Naive thymus-derived CD4-positive, alpha-beta T cell (primary cell): ENCODE measurements at regions not wholly inside any gene's neighbourhood (a gene's known extent, or its start where the extent isn't known, plus 50 kb on each side); places are given as distances from the start of the nearest gene placed in this dataset.

ENCODE experiments used
- ATAC-seq: fragments of 150-1000 bp; cut with Tn5 transposase; 2 replicates; pipeline ENCODE4 v1.10.0; 2021; ENCODE audit warnings: mild to moderate bottlenecking, moderate library complexity
- CTCF ChIA-PET: fragments of 350-600 bp; sonication (Branson Sonifier 250); formaldehyde crosslinking; loops from one replicate; lab custom pipeline; 2021; ENCODE audit warnings: antibody characterized with exemption; lab: Charles Lee
- POLR2A ChIA-PET: fragments of 350-600 bp; sonication (Branson Sonifier 250); formaldehyde crosslinking; loops from one replicate; lab custom pipeline; 2021; ENCODE audit warnings: antibody characterized with exemption, inconsistent platforms; lab: Charles Lee
- DNase-seq, 9 donors: peaks; one replicate each; pipeline versions ENCODE4 v3.0.0 to v3.0.0-alpha.2; 2020 to 2022; ENCODE audit warnings: mixed read lengths in 1 of 9
- H3K27ac ChIP-seq: one replicate; pipeline ENCODE4 v1.7.0; 2013; ENCODE audit warnings: mild to moderate bottlenecking, low read depth, low read length, moderate library complexity
- H3K27me3 ChIP-seq, 2 donors: one replicate each; pipeline ENCODE4 v1.7.0; 2013; ENCODE audit warnings: low read length in 2 of 2, mild to moderate bottlenecking in 2 of 2, moderate library complexity in 2 of 2; ENCODE audit not compliant: control insufficient read depth in 2 of 2, insufficient read depth in 2 of 2
- H3K36me3 ChIP-seq, 3 experiments: 1 replicate in 2 of 3; 2 replicates in 1 of 3; pipeline ENCODE4 v1.7.0; 2013; ENCODE audit warnings: low read length in 3 of 3, mild to moderate bottlenecking in 3 of 3, moderate library complexity in 1 of 3; ENCODE audit not compliant: insufficient read depth in 3 of 3, control insufficient read depth in 2 of 3
- H3K4me1 ChIP-seq, 2 donors: one replicate each; pipeline ENCODE4 v1.7.0; 2013; ENCODE audit warnings: low read length in 2 of 2, mild to moderate bottlenecking in 2 of 2, moderate library complexity in 1 of 2; ENCODE audit not compliant: control insufficient read depth in 2 of 2, insufficient read depth in 2 of 2
- H3K4me3 ChIP-seq: 2 replicates; pipeline ENCODE4 v1.7.0; 2013; ENCODE audit warnings: mild to moderate bottlenecking, low read length
- H3K9me3 ChIP-seq, 3 experiments: 1 replicate in 2 of 3; 2 replicates in 1 of 3; pipeline ENCODE4 v1.7.0; 2013; ENCODE audit warnings: low read length in 3 of 3; ENCODE audit not compliant: control insufficient read depth in 2 of 3
- H3K27ac Mint-ChIP-seq, 9 donors: one replicate each; pipeline ENCODE4 v1.8.0; 2020 to 2022; ENCODE audit warnings: mixed read lengths in 9 of 9, mild to moderate bottlenecking in 8 of 9, moderate library complexity in 5 of 9, inconsistent platforms in 2 of 9
- H3K27me3 Mint-ChIP-seq, 5 donors: one replicate each; pipeline ENCODE4 v1.8.0; 2021 to 2022; ENCODE audit warnings: mixed read lengths in 5 of 5, mild to moderate bottlenecking in 1 of 5
- H3K36me3 Mint-ChIP-seq, 5 donors: one replicate each; pipeline ENCODE4 v1.8.0; 2020 to 2022; ENCODE audit warnings: mixed read lengths in 5 of 5, mild to moderate bottlenecking in 3 of 5, inconsistent platforms in 1 of 5
- H3K4me1 Mint-ChIP-seq, 7 donors: one replicate each; pipeline ENCODE4 v1.8.0; 2020 to 2022; ENCODE audit warnings: mixed read lengths in 7 of 7, mild to moderate bottlenecking in 3 of 7, inconsistent platforms in 1 of 7
- H3K4me3 Mint-ChIP-seq, 10 donors: one replicate each; pipeline ENCODE4 v1.8.0; 2020 to 2022; ENCODE audit warnings: mild to moderate bottlenecking in 10 of 10, mixed read lengths in 10 of 10, moderate library complexity in 6 of 10, inconsistent platforms in 2 of 10
- H3K9me3 Mint-ChIP-seq, 11 donors: one replicate each; pipeline ENCODE4 v1.8.0; 2020 to 2022; ENCODE audit warnings: mixed read lengths in 11 of 11, mild to moderate bottlenecking in 4 of 11, inconsistent platforms in 1 of 11, moderate library complexity in 1 of 11
- intact Hi-C, 2 donors: fragments of 100-400 bp; cut with micrococcal nuclease; formaldehyde crosslinking; loops; one replicate each; pipeline ENCODE4 v1.15.1; 2023

DNA sequence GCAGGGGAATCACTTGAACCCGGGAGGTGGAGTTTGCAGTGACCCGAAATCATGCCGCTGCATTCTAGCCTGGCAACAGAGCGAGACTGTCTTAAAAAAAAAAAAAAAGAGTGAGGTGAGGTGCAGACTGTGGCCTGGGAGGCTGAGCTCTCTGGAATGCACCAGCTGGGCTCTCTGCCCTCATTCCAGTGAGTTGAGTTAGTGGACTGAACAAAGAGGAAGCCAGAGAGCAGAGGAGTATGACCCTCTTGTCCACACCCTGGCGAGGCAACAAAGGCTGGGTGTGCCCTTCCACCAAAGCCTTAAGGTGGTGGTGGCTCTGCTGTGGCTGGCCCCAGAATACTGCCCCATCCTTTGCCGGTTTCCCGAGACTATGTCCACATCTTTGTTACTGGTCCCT, 71.3 kb upstream of the ACKR3 start:
- H3K4me1 Mint-ChIP-seq, result peaks cover 0 to 5% (median 0%) of the 10 kb centered on the region in 7 donors
- no peaks in the 10 kb centered on the region for H3K36me3 ChIP-seq
- H3K27ac Mint-ChIP-seq, result no peak overlapping the region
- H3K4me3 Mint-ChIP-seq, result no peak overlapping the region
- DNase-seq (no peak), ATAC-seq (no peak)
- peaks cover 2 to 18% (median 9%) of the 10 kb centered on the region in 5 donors for H3K27me3 Mint-ChIP-seq
- no peaks in the 10 kb centered on the region for H3K9me3 ChIP-seq
- peaks cover 0 to 3% (median 0%) of the 10 kb centered on the region in 5 donors for H3K36me3 Mint-ChIP-seq
- no peaks in the 10 kb centered on the region for H3K27me3 ChIP-seq
- intact Hi-C loops, result no loop called here
- no peak overlapping the region for H3K4me3 ChIP-seq
- ChIA-PET CTCF (no interaction called here), POLR2A (no interaction called here)
- peaks cover 0 to 3% (median 0%) of the 10 kb centered on the region in 11 donors for H3K9me3 Mint-ChIP-seq
- H3K4me1 ChIP-seq, result no peaks in the 10 kb centered on the region
- no peak overlapping the region for H3K27ac ChIP-seq

DNA sequence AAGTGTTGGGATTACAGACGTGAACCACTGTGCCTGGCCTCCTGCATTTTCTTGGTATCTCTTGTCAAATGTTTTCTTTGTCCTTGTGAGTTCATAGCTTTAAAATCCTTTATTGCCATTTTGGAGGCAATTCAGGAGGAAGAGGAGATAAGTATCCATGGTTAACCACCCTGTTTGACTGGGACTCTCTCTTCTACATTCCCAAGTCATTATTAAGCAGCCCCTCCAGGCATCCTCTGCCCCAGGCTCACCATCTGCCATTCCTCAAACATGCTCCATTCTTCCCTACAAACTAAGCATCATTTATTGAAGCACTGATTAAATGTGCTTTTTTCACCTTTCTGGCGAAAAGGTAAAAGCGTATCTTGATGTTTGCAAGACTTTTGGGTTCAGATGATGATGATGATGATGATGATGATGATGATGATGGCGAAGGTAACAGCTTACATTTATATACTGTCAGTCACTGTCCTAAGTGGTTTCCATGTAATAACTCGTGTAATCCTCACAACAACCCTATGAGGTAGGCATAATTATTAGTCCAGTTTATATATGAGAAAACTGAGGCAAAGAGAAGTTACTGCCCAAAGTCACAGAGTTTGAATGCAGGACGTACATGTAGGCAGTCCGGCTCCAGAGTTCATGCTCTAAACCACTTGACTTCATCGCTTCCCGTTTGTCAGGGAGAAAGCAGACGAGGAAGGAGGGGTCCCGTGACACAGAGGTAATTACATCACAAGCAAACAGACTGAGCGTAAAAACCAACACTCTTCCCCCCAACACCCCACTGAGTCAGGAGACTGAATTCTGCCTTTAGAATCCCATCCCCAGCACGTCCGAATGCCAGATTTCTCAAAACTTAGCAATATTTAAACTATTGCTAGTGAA, 69.7 kb upstream of the ACKR3 start:
- Mint-ChIP-seq H3K4me3 (no peak overlapping the region), H3K27ac (no peak overlapping the region), H3K4me1 (peaks cover 0 to 7% (median 0%) of the 10 kb centered on the region in 7 donors), H3K36me3 (no peaks in the 10 kb centered on the region), H3K27me3 (peaks cover 10 to 20% (median 17%) of the 10 kb centered on the region in 5 donors), H3K9me3 (no peaks in the 10 kb centered on the region)
- ATAC-seq (peak; percentile 54), DNase-seq (no peak)
- intact Hi-C loops, result no loop called here
- Histone ChIP-seq H3K27ac (no peak overlapping the region), H3K36me3 (no peaks in the 10 kb centered on the region), H3K27me3 (no peaks in the 10 kb centered on the region), H3K4me1 (no peaks in the 10 kb centered on the region), H3K9me3 (no peaks in the 10 kb centered on the region), H3K4me3 (no peak overlapping the region)
- ChIA-PET POLR2A (no interaction called here), CTCF (no interaction called here)

DNA sequence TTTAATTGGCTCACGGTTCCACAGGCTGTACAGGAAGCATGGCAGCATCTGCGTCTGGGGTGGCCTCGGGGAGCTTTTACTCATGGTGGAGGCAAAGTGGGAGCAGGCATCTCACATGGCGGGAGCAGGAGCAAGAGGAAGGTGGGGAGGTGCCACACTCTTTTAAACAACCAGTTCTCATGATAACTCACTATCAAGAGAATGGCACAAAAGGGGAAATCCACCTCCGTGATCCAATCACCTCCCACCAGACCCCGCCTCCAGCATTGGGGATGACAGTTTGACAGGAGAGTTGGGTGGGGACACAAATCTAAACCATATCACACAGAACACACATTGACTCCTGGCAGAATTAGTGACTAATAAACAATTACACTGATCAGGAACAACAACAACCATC, 68.6 kb upstream of the ACKR3 start:
- no peak for DNase-seq
- H3K4me1 Mint-ChIP-seq, result peaks cover 0 to 7% (median 0%) of the 10 kb centered on the region in 7 donors
- ChIA-PET CTCF (interaction anchor here (0.7 kb wide), 1 partner anchor 96 kb away, joined by 3 read pairs; no protein-coding TSS in a partner anchor), POLR2A (no interaction called here)
- no peak overlapping the region for H3K27ac Mint-ChIP-seq
- no peaks in the 10 kb centered on the region for H3K27me3 ChIP-seq
- peaks cover 15 to 29% (median 25%) of the 10 kb centered on the region in 5 donors for H3K27me3 Mint-ChIP-seq
- no peaks in the 10 kb centered on the region for H3K36me3 ChIP-seq
- intact Hi-C loops, result no loop called here
- no peak overlapping the region for H3K4me3 Mint-ChIP-seq
- H3K4me1 ChIP-seq, result no peaks in the 10 kb centered on the region
- no peak overlapping the region for H3K27ac ChIP-seq
- no peaks in the 10 kb centered on the region for H3K36me3 Mint-ChIP-seq
- ATAC-seq, result no peak
- H3K4me3 ChIP-seq, result no peak overlapping the region
- no peaks in the 10 kb centered on the region for H3K9me3 ChIP-seq
- peaks cover 0 to 3% (median 0%) of the 10 kb centered on the region in 11 donors for H3K9me3 Mint-ChIP-seq

DNA sequence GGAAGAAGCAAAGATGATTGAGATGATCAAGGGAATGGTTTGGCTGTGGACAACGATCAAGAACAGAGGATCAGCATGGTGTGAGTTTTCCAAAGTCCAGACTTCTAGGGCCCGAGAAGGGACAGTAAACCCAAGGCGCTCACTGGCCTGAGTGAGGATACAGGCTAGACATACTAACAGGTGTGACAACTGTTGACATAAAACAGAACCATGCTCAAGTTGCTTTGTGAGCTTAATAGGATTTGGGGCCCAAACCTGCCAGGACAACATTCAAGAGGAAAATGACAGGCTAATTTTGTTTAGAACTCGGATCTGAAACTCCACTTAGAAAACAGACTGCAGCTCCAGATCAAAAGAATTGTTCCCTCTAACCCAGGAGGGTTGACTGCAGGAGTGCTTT, 68.1 kb upstream of the ACKR3 start:
- Histone ChIP-seq H3K36me3 (no peaks in the 10 kb centered on the region), H3K9me3 (no peaks in the 10 kb centered on the region), H3K27me3 (no peaks in the 10 kb centered on the region), H3K4me3 (no peak overlapping the region), H3K27ac (no peak overlapping the region), H3K4me1 (no peaks in the 10 kb centered on the region)
- Mint-ChIP-seq H3K9me3 (peaks cover 0 to 3% (median 0%) of the 10 kb centered on the region in 11 donors), H3K4me1 (peaks cover 0 to 7% (median 0%) of the 10 kb centered on the region in 7 donors), H3K4me3 (no peak overlapping the region), H3K27ac (no peak overlapping the region), H3K36me3 (no peaks in the 10 kb centered on the region), H3K27me3 (peaks cover 15 to 34% (median 25%) of the 10 kb centered on the region in 5 donors)
- ChIA-PET CTCF (no interaction called here), POLR2A (no interaction called here)
- no peak for DNase-seq
- intact Hi-C loops, result no loop called here
- ATAC-seq, result no peak

DNA sequence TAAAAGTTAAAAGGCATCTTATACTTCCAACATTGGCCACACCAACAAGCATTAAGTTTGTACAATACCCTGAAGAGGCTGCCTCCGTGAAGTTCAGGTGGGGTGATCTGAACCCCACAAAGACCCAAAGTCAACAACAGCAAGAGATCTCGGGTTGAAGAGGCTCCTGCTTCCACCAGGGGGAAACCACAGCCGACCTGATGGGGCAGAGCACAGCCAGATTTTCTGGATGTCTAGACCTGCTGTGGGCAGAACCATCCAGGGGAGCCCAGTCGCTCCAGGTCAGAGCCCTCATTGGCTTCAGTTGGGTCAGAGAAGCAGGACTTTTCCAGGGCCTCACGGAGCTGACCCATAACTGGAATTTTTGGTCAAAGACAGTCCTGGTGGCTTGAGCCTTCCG, 66.5 kb upstream of the ACKR3 start:
- Mint-ChIP-seq H3K27me3 (peaks cover 16 to 41% (median 37%) of the 10 kb centered on the region in 5 donors), H3K27ac (no peak overlapping the region), H3K36me3 (no peaks in the 10 kb centered on the region), H3K4me3 (no peak overlapping the region), H3K4me1 (peaks cover 0 to 14% (median 5%) of the 10 kb centered on the region in 7 donors), H3K9me3 (peaks cover 0 to 3% (median 0%) of the 10 kb centered on the region in 11 donors)
- no peak overlapping the region for H3K27ac ChIP-seq
- no peak for ATAC-seq
- peak in 1 of 9 donors; percentile 14 for DNase-seq
- CTCF ChIA-PET, result interaction anchor here (1.2 to 1.7 kb wide), 3 partner anchors 16 to 523 kb away, joined by 3 to 7 read pairs (median 3); partner anchors contain the start of gene ACKR3
- no peaks in the 10 kb centered on the region for H3K4me1 ChIP-seq
- POLR2A ChIA-PET, result no interaction called here
- no peaks in the 10 kb centered on the region for H3K36me3 ChIP-seq
- H3K4me3 ChIP-seq, result no peak overlapping the region
- intact Hi-C loops, result no loop called here
- no peaks in the 10 kb centered on the region for H3K9me3 ChIP-seq
- no peaks in the 10 kb centered on the region for H3K27me3 ChIP-seq

DNA sequence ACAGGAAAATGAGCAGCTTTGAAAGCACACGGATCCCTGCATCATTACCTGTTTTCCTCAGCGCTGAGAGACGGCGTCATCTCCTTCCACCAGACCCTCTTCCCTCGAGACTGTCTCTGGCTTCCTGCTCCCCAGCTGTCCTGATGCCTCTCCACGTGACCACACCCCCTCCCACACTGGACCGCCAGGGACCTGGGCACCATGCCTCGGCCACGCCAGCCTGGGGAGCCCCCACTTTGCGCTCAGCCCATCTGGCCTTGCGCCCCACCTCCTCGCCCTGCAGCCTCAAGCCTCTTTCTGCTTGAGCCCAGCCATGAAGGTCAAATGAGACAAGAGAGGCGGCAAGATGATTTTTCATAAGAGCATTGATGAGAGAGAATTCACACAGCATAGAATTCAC, 66.0 kb upstream of the ACKR3 start:
- intact Hi-C loops, result no loop called here
- Mint-ChIP-seq H3K27ac (no peak overlapping the region), H3K4me3 (no peak overlapping the region), H3K9me3 (peaks cover 0 to 3% (median 0%) of the 10 kb centered on the region in 11 donors), H3K36me3 (no peaks in the 10 kb centered on the region), H3K4me1 (peaks cover 0 to 14% (median 5%) of the 10 kb centered on the region in 7 donors), H3K27me3 (peaks cover 16 to 46% (median 41%) of the 10 kb centered on the region in 5 donors)
- ChIA-PET POLR2A (no interaction called here), CTCF (interaction anchor here (1.5 to 1.7 kb wide), 2 partner anchors 16 to 67 kb away, joined by 3 to 7 read pairs; partner anchors contain the start of gene ACKR3)
- no peak overlapping the region for H3K27ac ChIP-seq
- H3K9me3 ChIP-seq, result no peaks in the 10 kb centered on the region
- DNase-seq (no peak), ATAC-seq (no peak)
- no peaks in the 10 kb centered on the region for H3K4me1 ChIP-seq
- H3K27me3 ChIP-seq, result no peaks in the 10 kb centered on the region
- no peaks in the 10 kb centered on the region for H3K36me3 ChIP-seq
- no peak overlapping the region for H3K4me3 ChIP-seq
